ENCODE measurements at regions not wholly inside any gene's neighbourhood (a gene's known extent, or its start where the extent isn't known, plus 50 kb on each side); places are given as distances from the start of the nearest gene placed in this dataset.

GRCh38 chr17:77385750-77386501 lies 245.2 kb downstream of the SEC14L1 start:
- peak in 1 of 2 donors; percentile 60 for DNase-seq
- no peaks in the 10 kb centered on the region for H3K36me3 ChIP-seq
- H3K27ac ChIP-seq = peak overlapping the region; percentile 71 to 91 (median 82)
- H3K4me1 ChIP-seq = peaks cover 91 to 95% (median 93%) of the 10 kb centered on the region in 4 donors
- peak; percentile 1 to 16 for ATAC-seq (ENCODE audit: low FRiP score in 2 of 2)
- TF ChIP-seq EP300 (IDR thresholded peaks at IDR 0.05) (peak in 3 of 4 donors; percentile 28 to 49 (median 33)), POLR2AphosphoS5 (IDR thresholded peaks at IDR 0.05) (peak; percentile 55 to 77), CTCF (IDR thresholded peaks at IDR 0.05) (no peak)
- no peaks in the 10 kb centered on the region for H3K27me3 ChIP-seq
- no peak overlapping the region for H3K4me3 ChIP-seq
- WGBS, 2 donors = 53% methylated on average over 16 of the region's 16 CpGs; no CpG with 5 or more reads in 1 of the 2 donors
- no peaks in the 10 kb centered on the region for H3K9me3 ChIP-seq

DNA sequence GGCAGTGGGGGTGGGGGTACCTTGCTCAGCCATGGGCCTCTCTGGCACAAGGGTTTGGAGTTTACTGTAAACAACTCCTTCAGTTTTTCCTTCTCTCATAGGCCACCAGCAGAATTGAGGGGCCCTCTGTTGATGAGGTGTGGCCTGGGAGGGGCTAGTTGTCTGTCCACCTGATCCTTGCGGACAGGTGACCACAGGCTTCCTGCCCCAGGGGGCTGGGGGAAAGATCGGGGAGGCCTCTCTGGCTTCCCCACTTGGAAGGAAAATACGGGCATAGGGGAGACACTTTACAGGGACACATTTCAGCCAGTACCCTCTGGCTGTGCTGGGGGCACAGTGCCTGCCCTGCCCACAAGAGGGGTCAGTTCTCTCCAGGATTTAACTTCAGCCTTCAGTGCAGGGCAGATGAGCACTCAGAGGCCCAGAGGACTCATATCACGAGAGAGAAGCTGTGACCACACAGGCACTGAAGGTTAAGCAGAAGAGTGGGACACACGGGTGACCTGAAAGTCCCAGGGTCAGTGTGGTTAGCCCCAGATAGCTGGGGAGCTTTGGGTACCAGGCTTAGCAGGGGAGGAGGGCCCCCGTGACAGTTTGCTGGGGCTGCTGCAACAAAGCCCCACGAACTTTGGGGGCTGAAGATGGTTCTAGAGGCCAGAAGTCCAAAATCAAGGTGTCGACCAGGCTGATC lies 245.9 kb downstream of the SEC14L1 start:
- TF ChIP-seq EP300 (IDR thresholded peaks at IDR 0.05) (no peak), POLR2A (IDR thresholded peaks at IDR 0.05) (no peak), POLR2AphosphoS5 (IDR thresholded peaks at IDR 0.05) (no peak), CTCF (IDR thresholded peaks at IDR 0.05) (no peak)
- H3K36me3 ChIP-seq = no peaks in the 10 kb centered on the region
- H3K9me3 ChIP-seq = no peaks in the 10 kb centered on the region
- 77 to 92% methylated on average over 5 to 8 of the region's 8 CpGs for WGBS, 2 donors
- H3K4me3 ChIP-seq = no peak overlapping the region
- peaks cover 92 to 95% (median 94%) of the 10 kb centered on the region in 4 donors for H3K4me1 ChIP-seq
- ATAC-seq (ENCODE audit: low FRiP score in 2 of 2) (no peak), DNase-seq (no peak)
- no peaks in the 10 kb centered on the region for H3K27me3 ChIP-seq
- H3K27ac ChIP-seq = peak overlapping the region; percentile 71 to 91 (median 82)

GRCh38 chr17:77387891-77388290 lies 247.1 kb downstream of the SEC14L1 start:
- WGBS, 2 donors = 72 to 83% methylated on average over 11 to 14 of the region's 14 CpGs
- ATAC-seq (ENCODE audit: low FRiP score in 2 of 2) = no peak
- Histone ChIP-seq H3K9me3 (no peaks in the 10 kb centered on the region), H3K4me3 (no peak overlapping the region), H3K27me3 (no peaks in the 10 kb centered on the region), H3K36me3 (no peaks in the 10 kb centered on the region), H3K27ac (peak overlapping the region; percentile 71 to 91 (median 86)), H3K4me1 (peaks cover 94 to 95% (median 95%) of the 10 kb centered on the region in 4 donors)
- TF ChIP-seq CTCF (IDR thresholded peaks at IDR 0.05) (no peak), POLR2A (IDR thresholded peaks at IDR 0.05) (no peak), EP300 (IDR thresholded peaks at IDR 0.05) (no peak), POLR2AphosphoS5 (IDR thresholded peaks at IDR 0.05) (no peak)
- no peak for DNase-seq

GRCh38 chr17:77388384-77389306 lies 247.9 kb downstream of the SEC14L1 start:
- H3K4me3 ChIP-seq = peak overlapping the region in 1 of 4 donors; percentile 28
- ATAC-seq (ENCODE audit: low FRiP score in 2 of 2) = no peak
- WGBS, 2 donors = 51 to 61% methylated on average over 23 to 29 of the region's 29 CpGs

More at GRCh38 chr17:77388384-77389306, 247.9 kb downstream of the SEC14L1 start:
- DNase-seq = no peak
- no peaks in the 10 kb centered on the region for H3K36me3 ChIP-seq
- H3K4me1 ChIP-seq = peaks cover 92 to 95% (median 95%) of the 10 kb centered on the region in 4 donors
- H3K27me3 ChIP-seq = no peaks in the 10 kb centered on the region
- no peaks in the 10 kb centered on the region for H3K9me3 ChIP-seq
- peak overlapping the region; percentile 76 to 91 (median 86) for H3K27ac ChIP-seq
- TF ChIP-seq POLR2A (IDR thresholded peaks at IDR 0.05) = no peak
- TF ChIP-seq CTCF (IDR thresholded peaks at IDR 0.05) = no peak
- TF ChIP-seq POLR2AphosphoS5 (IDR thresholded peaks at IDR 0.05) = no peak
- no peak for TF ChIP-seq EP300 (IDR thresholded peaks at IDR 0.05)

Measured in upper lobe of left lung (tissue), 6 donors.